OCI-LY1 (cell line): ENCODE measurements at regions not wholly inside any gene's neighbourhood (a gene's known extent, or its start where the extent isn't known, plus 50 kb on each side); places are given as distances from the start of the nearest gene placed in this dataset.

Source experiments
- H2AFZ ChIP-seq: fragments of 200-600 bp; sonication (generic), shearing (Covaris generic); 2 replicates; pipeline ENCODE4 v1.6.0; 2014; ENCODE audit warnings: antibody characterized with exemption, mild to moderate bottlenecking, low read length
- H3F3A ChIP-seq: fragments of 200-600 bp; sonication (generic), shearing (Covaris generic); 2 replicates; pipeline ENCODE4 v1.6.0; 2014; ENCODE audit warnings: mild to moderate bottlenecking, antibody characterized with exemption, low read length, moderate library complexity; ENCODE audit not compliant: insufficient read depth
- H3K27ac ChIP-seq: fragments of 200-600 bp; sonication (generic); 2 replicates; pipeline ENCODE4 v1.5.1; 2014; ENCODE audit warnings: low read length, mixed run types, mild to moderate bottlenecking, low read depth; ENCODE audit not compliant: poor library complexity, severe bottlenecking
- H3K27me3 ChIP-seq: fragments of 200-600 bp; sonication (generic); 2 replicates; pipeline ENCODE4 v1.6.0; 2014; ENCODE audit warnings: antibody characterized with exemption, mild to moderate bottlenecking, low read length, moderate library complexity; ENCODE audit not compliant: insufficient read depth
- H3K36me3 ChIP-seq: fragments of 200-600 bp; sonication (generic); 2 replicates; pipeline ENCODE4 v1.6.1; 2014; ENCODE audit warnings: mild to moderate bottlenecking, antibody characterized with exemption, low read length, moderate library complexity, mixed read lengths; ENCODE audit not compliant: insufficient read depth
- H3K4me1 ChIP-seq: fragments of 200-600 bp; sonication (generic); 2 replicates; pipeline ENCODE4 v1.5.1; 2014; ENCODE audit warnings: mild to moderate bottlenecking, low read length, moderate library complexity; ENCODE audit not compliant: insufficient read depth, severe bottlenecking
- H3K4me2 ChIP-seq: fragments of 200-600 bp; sonication (generic), shearing (Covaris generic); 2 replicates; pipeline ENCODE4 v1.6.1; 2014; ENCODE audit warnings: low read length
- H3K4me3 ChIP-seq: fragments of 200-600 bp; sonication (generic); 2 replicates; pipeline ENCODE4 v1.5.1; 2014; ENCODE audit warnings: low read length, low read depth, mild to moderate bottlenecking, mixed read lengths; ENCODE audit not compliant: poor library complexity, severe bottlenecking
- H3K79me2 ChIP-seq: fragments of 200-600 bp; shearing (Covaris generic); 2 replicates; pipeline ENCODE4 v1.6.1; 2016; ENCODE audit warnings: mixed run types, low read length, mixed read lengths; ENCODE audit not compliant: insufficient read depth
- H3K9ac ChIP-seq: fragments of 200-600 bp; sonication (generic), shearing (Covaris generic); 2 replicates; pipeline ENCODE4 v1.6.1; 2014; ENCODE audit warnings: mild to moderate bottlenecking, low read length, mixed read lengths
- H3K9me2 ChIP-seq: fragments of 200-600 bp; sonication (generic), shearing (Covaris generic); 2 replicates; pipeline ENCODE4 v1.6.1; 2014; ENCODE audit warnings: low read depth, mild to moderate bottlenecking, low read length, mixed read lengths
- H3K9me3 ChIP-seq: fragments of 200-600 bp; shearing (Covaris generic); 2 replicates; pipeline ENCODE4 v1.6.1; 2014; ENCODE audit warnings: low read length, mixed read lengths
- H4K20me1 ChIP-seq: fragments of 200-600 bp; sonication (generic), shearing (Covaris generic); 2 replicates; pipeline ENCODE4 v1.6.0; 2016; ENCODE audit warnings: mild to moderate bottlenecking, low read length; ENCODE audit not compliant: insufficient read depth
- EZH2 ChIP-seq: fragments of 200-600 bp; sonication (generic), shearing (Covaris generic); IDR thresholded peaks from 2 replicates; pipeline ENCODE4 v1.8.0; 2017; ENCODE audit warnings: borderline replicate concordance, mixed run types, mild to moderate bottlenecking, antibody characterized with exemption, low read length, moderate library complexity, mixed read lengths
- TF ChIP-seq, protein P1 (sequence below): fragments of 200-600 bp; sonication (generic), shearing (Covaris generic); IDR thresholded peaks from 2 replicates; pipeline ENCODE4 v1.5.1; 2017; ENCODE audit warnings: mild to moderate bottlenecking, antibody characterized with exemption, low read length, moderate library complexity, mixed read lengths

DNA sequence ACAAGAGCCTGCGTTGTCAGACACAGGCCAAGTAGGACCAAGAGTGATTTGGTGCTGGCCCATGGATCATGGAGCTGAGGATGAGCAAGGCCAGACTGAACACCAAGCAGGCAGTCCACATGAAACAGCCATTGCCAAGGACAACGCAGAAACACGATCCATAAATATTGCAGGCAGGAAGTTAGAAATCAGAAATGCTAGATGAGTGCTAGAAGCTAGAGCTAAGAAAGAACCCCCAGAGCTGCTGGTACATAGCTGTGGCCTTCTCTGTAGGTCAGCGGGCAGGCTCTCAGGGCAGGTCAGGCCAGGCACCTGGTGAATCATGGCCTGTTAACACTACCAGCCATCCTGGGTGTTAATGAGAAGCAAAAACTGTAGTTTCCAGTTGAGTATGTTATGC lies 119.7 kb downstream of the ALDH8A1 start:
- Histone ChIP-seq H3K36me3 (no peaks in the 10 kb centered on the region), H3F3A (no peaks in the 10 kb centered on the region), H4K20me1 (no peaks in the 10 kb centered on the region), H3K4me3 (no peak overlapping the region), H3K4me1 (no peaks in the 10 kb centered on the region), H3K4me2 (no peak overlapping the region), H3K79me2 (no peaks in the 10 kb centered on the region), H3K27ac (no peak overlapping the region), H3K9me3 (no peaks in the 10 kb centered on the region), H3K9me2 (no peaks in the 10 kb centered on the region), H2AFZ (no peak overlapping the region), H3K9ac (no peak overlapping the region), H3K27me3 (no peaks in the 10 kb centered on the region)
- no peak for TF ChIP-seq EZH2
- TF ChIP-seq, protein P1, sequence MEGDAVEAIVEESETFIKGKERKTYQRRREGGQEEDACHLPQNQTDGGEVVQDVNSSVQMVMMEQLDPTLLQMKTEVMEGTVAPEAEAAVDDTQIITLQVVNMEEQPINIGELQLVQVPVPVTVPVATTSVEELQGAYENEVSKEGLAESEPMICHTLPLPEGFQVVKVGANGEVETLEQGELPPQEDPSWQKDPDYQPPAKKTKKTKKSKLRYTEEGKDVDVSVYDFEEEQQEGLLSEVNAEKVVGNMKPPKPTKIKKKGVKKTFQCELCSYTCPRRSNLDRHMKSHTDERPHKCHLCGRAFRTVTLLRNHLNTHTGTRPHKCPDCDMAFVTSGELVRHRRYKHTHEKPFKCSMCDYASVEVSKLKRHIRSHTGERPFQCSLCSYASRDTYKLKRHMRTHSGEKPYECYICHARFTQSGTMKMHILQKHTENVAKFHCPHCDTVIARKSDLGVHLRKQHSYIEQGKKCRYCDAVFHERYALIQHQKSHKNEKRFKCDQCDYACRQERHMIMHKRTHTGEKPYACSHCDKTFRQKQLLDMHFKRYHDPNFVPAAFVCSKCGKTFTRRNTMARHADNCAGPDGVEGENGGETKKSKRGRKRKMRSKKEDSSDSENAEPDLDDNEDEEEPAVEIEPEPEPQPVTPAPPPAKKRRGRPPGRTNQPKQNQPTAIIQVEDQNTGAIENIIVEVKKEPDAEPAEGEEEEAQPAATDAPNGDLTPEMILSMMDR, result no peak

DNA sequence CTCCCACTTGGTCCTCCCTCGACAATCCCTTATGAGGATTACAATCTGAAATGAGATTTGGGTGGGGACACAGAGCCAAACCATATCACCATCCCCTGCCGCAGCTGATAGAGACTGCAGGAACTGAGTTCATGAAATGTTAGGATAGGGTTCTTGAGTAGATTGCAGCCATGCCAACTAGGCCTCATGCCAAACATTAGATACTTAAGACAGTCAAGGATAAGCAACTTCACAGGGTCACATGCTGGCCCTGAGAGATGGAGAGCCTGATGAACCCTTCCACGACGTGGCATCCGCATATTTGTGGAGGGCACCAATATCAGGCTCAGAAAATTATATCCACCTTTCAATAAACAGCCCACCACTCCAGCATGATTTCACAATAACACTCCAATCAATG lies 121.3 kb downstream of the ALDH8A1 start:
- no peaks in the 10 kb centered on the region for H3K79me2 ChIP-seq
- no peaks in the 10 kb centered on the region for H3K36me3 ChIP-seq
- H3K27me3 ChIP-seq, result no peaks in the 10 kb centered on the region
- H3F3A ChIP-seq, result no peaks in the 10 kb centered on the region
- H3K9ac ChIP-seq, result no peak overlapping the region
- H3K9me2 ChIP-seq, result no peaks in the 10 kb centered on the region
- no peaks in the 10 kb centered on the region for H3K9me3 ChIP-seq
- H2AFZ ChIP-seq, result no peak overlapping the region
- no peaks in the 10 kb centered on the region for H3K4me1 ChIP-seq
- no peak overlapping the region for H3K27ac ChIP-seq
- no peaks in the 10 kb centered on the region for H4K20me1 ChIP-seq
- TF ChIP-seq EZH2, result no peak
- H3K4me2 ChIP-seq, result no peak overlapping the region
- H3K4me3 ChIP-seq, result no peak overlapping the region

DNA sequence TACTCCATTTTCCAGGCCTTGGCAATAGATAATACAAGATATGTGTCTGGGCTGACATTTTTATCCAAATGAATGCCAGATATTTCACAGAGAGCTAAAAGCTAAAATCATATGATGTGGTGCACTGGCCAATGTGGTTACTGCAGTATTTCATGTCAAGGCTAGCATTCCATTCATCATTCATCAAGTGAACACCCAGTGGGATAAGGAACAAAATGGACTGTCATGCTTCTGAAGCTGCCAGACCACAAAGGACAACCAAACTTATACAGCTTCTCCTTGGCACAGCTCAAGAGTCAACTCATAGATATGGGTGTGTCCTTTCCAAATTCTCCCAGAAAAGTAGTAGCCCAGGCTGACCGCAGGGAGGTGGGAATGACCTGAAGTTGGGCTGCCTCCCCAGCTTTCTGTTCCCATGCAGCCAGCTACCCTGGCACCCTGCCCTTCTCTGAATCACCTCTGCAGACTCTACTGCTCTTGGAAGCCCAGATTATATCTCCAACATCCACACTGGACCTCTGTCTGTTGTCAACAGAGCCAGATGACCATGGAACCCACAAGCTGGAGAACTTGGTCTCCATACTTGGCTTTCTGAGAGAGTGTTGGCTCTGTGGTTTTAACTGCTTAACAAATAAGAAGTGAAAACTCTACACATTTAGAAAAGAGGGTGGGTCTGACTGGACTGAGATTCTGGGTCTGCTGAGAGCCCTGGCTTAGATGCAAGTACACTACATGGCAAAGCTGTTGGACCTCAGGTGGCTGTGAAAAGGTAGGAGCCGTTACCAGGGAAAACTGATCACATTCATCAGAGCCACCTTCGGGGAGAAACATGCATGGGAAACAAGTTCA lies 122.8 kb downstream of the ALDH8A1 start:
- H3F3A ChIP-seq, result no peaks in the 10 kb centered on the region
- no peak overlapping the region for H2AFZ ChIP-seq
- H3K4me1 ChIP-seq, result no peaks in the 10 kb centered on the region
- no peak for TF ChIP-seq EZH2
- TF ChIP-seq, protein P1, result no peak
- H4K20me1 ChIP-seq, result no peaks in the 10 kb centered on the region
- H3K36me3 ChIP-seq, result no peaks in the 10 kb centered on the region
- no peaks in the 10 kb centered on the region for H3K9me2 ChIP-seq
- H3K9me3 ChIP-seq, result no peaks in the 10 kb centered on the region
- no peak overlapping the region for H3K27ac ChIP-seq
- H3K4me2 ChIP-seq, result no peak overlapping the region
- no peaks in the 10 kb centered on the region for H3K79me2 ChIP-seq
- H3K27me3 ChIP-seq, result no peaks in the 10 kb centered on the region; the same call in 1 of the 2 replicates
- no peak overlapping the region for H3K9ac ChIP-seq
- no peak overlapping the region for H3K4me3 ChIP-seq

DNA sequence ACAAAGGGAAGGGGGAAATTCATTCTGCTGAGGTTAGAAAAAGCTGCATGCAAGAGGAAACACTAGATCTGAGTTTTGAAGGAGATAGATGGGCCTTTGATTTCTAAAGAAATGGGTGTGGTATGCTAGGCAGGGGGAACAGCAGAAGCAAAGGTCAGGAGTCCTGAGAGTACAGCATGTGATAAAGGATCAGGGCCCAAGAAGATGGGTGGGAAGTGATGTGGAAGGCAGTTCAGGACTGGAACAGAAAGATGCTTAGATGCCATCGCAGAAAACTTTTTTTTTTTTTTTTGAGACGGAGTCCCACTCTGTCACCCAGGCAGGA lies 126.2 kb downstream of the ALDH8A1 start:
- Histone ChIP-seq H3K36me3 (no peaks in the 10 kb centered on the region), H2AFZ (no peak overlapping the region), H3K4me1 (no peaks in the 10 kb centered on the region), H3K4me3 (no peak overlapping the region), H3K4me2 (no peak overlapping the region), H3K9me2 (no peaks in the 10 kb centered on the region), H3K9ac (no peak overlapping the region), H3K27ac (no peak overlapping the region), H3K79me2 (no peaks in the 10 kb centered on the region), H4K20me1 (no peaks in the 10 kb centered on the region), H3K27me3 (no peaks in the 10 kb centered on the region; the same call in 1 of the 2 replicates), H3K9me3 (no peaks in the 10 kb centered on the region), H3F3A (no peaks in the 10 kb centered on the region)
- TF ChIP-seq, protein P1, result no peak
- no peak for TF ChIP-seq EZH2
